RWPE2 (cell line): ENCODE measurements at regions not wholly inside any gene's neighbourhood (a gene's known extent, or its start where the extent isn't known, plus 50 kb on each side); places are given as distances from the start of the nearest gene placed in this dataset.

ENCODE experiments used
- ATAC-seq: fragments of 200-7000 bp; cut with Tn5 transposase; 3 replicates; pipeline ENCODE4 v1.9.1; 2021; ENCODE audit warnings: low read depth
- DNase-seq: peaks from one replicate; pipeline ENCODE4 v3.0.0-alpha.2; 2020; ENCODE audit warnings: low spot score
- H3K27ac ChIP-seq: fragments of 450-650 bp; 2 replicates; pipeline ENCODE4 v1.5.1; 2017; ENCODE audit warnings: mild to moderate bottlenecking; ENCODE audit not compliant: poor library complexity, severe bottlenecking
- H3K27me3 ChIP-seq: fragments of 250-450 bp; sonication (Bioruptor Pico); 2 replicates; pipeline ENCODE4 v1.5.1; 2021; ENCODE audit warnings: mild to moderate bottlenecking, moderate library complexity; ENCODE audit not compliant: insufficient read depth, poor library complexity, severe bottlenecking
- H3K36me3 ChIP-seq: fragments of 250-450 bp; sonication (Bioruptor Pico); 2 replicates; pipeline ENCODE4 v1.5.1; 2020; ENCODE audit warnings: low read depth, mild to moderate bottlenecking, moderate library complexity
- H3K4me1 ChIP-seq: fragments of 250-450 bp; sonication (Bioruptor Pico); 2 replicates; pipeline ENCODE4 v1.5.1; 2021; ENCODE audit warnings: mild to moderate bottlenecking, moderate library complexity; ENCODE audit not compliant: insufficient read depth, poor library complexity, severe bottlenecking
- H3K4me3 ChIP-seq: fragments of 250-450 bp; sonication (Bioruptor Pico); 2 replicates; pipeline ENCODE4 v1.5.1; 2021; ENCODE audit warnings: mild to moderate bottlenecking, moderate library complexity; ENCODE audit not compliant: severe bottlenecking
- H3K9me3 ChIP-seq: fragments of 250-450 bp; sonication (Bioruptor Pico); 2 replicates; pipeline ENCODE4 v1.5.1; 2021; ENCODE audit warnings: mild to moderate bottlenecking, moderate library complexity; ENCODE audit not compliant: severe bottlenecking
- TF ChIP-seq, protein P1 (sequence below): fragments of 450-650 bp; IDR thresholded peaks from one replicate; pipeline ENCODE4 v1.5.1; 2017; ENCODE audit warnings: mild to moderate bottlenecking, moderate library complexity; ENCODE audit not compliant: poor library complexity, severe bottlenecking

DNA sequence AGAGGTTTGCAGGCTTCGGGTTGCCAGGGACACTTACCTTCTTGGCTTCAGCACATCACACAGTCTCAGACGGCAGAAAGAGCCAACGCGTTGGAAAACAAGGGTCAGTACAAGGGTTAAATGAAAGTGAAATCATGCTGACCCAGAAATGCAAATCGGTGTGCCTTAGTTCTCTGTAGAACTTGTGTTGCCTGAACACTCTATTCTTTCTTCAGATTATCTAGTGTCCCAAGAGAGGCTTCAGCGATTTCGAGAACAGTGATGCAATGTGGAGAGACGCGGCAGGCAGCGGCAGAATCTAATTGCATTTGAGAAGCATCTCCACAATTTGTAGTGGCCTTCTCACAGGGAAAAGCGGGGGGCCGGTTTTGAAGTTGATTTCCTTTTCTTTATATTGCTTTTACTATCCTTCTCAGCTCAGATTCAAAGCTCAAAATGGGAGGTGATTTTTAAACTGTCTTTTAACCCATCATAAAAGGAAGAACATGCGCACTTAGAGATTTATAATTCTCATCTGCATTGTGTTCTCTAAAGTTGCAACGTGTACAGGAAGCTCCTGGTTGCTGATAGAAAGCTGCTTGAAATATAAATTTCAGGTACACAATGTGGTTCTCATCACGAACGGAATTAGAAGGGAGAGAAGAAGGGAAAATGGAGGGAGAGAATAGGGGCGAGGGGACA is 67.8 kb upstream of the EGLN3 start:
- DNase-seq, result no peak
- no peaks in the 10 kb centered on the region for H3K36me3 ChIP-seq
- H3K27ac ChIP-seq, result no peak overlapping the region
- TF ChIP-seq, protein P1, sequence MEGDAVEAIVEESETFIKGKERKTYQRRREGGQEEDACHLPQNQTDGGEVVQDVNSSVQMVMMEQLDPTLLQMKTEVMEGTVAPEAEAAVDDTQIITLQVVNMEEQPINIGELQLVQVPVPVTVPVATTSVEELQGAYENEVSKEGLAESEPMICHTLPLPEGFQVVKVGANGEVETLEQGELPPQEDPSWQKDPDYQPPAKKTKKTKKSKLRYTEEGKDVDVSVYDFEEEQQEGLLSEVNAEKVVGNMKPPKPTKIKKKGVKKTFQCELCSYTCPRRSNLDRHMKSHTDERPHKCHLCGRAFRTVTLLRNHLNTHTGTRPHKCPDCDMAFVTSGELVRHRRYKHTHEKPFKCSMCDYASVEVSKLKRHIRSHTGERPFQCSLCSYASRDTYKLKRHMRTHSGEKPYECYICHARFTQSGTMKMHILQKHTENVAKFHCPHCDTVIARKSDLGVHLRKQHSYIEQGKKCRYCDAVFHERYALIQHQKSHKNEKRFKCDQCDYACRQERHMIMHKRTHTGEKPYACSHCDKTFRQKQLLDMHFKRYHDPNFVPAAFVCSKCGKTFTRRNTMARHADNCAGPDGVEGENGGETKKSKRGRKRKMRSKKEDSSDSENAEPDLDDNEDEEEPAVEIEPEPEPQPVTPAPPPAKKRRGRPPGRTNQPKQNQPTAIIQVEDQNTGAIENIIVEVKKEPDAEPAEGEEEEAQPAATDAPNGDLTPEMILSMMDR, result no peak
- no peaks in the 10 kb centered on the region for H3K9me3 ChIP-seq
- ATAC-seq, result no peak
- no peaks in the 10 kb centered on the region for H3K4me1 ChIP-seq
- H3K27me3 ChIP-seq, result no peaks in the 10 kb centered on the region
- no peak overlapping the region for H3K4me3 ChIP-seq

GRCh38 chr14:34018125-34018524 is 67.3 kb upstream of the EGLN3 start:
- H3K36me3 ChIP-seq, result no peaks in the 10 kb centered on the region
- no peaks in the 10 kb centered on the region for H3K9me3 ChIP-seq
- DNase-seq (no peak), ATAC-seq (no peak)
- no peaks in the 10 kb centered on the region for H3K27me3 ChIP-seq
- TF ChIP-seq, protein P1, result no peak
- no peaks in the 10 kb centered on the region for H3K4me1 ChIP-seq
- H3K4me3 ChIP-seq, result no peak overlapping the region
- no peak overlapping the region for H3K27ac ChIP-seq

DNA sequence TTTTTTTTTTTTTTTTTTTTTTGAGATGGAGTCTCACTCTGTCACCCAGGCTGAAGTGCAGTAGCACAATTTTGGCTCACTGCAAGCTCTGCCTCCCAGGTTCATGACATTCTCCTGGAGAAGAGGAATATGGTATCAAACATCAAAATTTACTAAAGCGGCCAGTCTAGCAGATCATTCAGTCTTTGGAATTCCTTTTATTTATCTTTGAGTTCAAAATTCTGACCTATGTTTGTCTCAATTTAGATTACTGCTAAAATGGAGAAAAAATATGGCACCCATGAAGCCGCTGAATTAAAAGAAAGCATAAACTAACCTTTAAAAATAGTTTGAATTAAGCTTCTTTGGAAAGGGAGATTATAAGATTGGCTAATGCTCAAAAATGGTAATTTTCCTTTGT is 64.5 kb upstream of the EGLN3 start:
- no peak for DNase-seq

GRCh38 chr14:34014936-34015335 is 64.1 kb upstream of the EGLN3 start:
- no peaks in the 10 kb centered on the region for H3K9me3 ChIP-seq
- H3K27ac ChIP-seq, result no peak overlapping the region
- TF ChIP-seq, protein P1, result no peak
- H3K4me1 ChIP-seq, result no peaks in the 10 kb centered on the region
- no peak overlapping the region for H3K4me3 ChIP-seq
- no peaks in the 10 kb centered on the region for H3K36me3 ChIP-seq
- no peak for DNase-seq
- no peaks in the 10 kb centered on the region for H3K27me3 ChIP-seq
- no peak for ATAC-seq

More for the DNA sequence above, 64.5 kb upstream of the EGLN3 start:
- no peak for ATAC-seq
- no peaks in the 10 kb centered on the region for H3K27me3 ChIP-seq
- TF ChIP-seq, protein P1, result no peak
- no peaks in the 10 kb centered on the region for H3K4me1 ChIP-seq
- no peak overlapping the region for H3K4me3 ChIP-seq
- H3K36me3 ChIP-seq, result no peaks in the 10 kb centered on the region
- H3K9me3 ChIP-seq, result no peaks in the 10 kb centered on the region
- H3K27ac ChIP-seq, result no peak overlapping the region

- Histone ChIP-seq H3K4me1 (no peaks in the 10 kb centered on the region), H3K4me3 (no peak overlapping the region), H3K9me3 (no peaks in the 10 kb centered on the region), H3K27ac (no peak overlapping the region), H3K36me3 (no peaks in the 10 kb centered on the region), H3K27me3 (no peaks in the 10 kb centered on the region)
- no peak for ATAC-seq
- DNase-seq, result no peak
- TF ChIP-seq, protein P1, result no peak
These were observed 62.8 kb upstream of the EGLN3 start for GRCh38 chr14:34013721-34014060.
